NCI-H1694 (cell line): ENCODE measurements at regions not wholly inside any gene's neighbourhood (a gene's known extent, or its start where the extent isn't known, plus 50 kb on each side); places are given as distances from the start of the nearest gene placed in this dataset.

Experiments
- DNase-seq: peaks from one replicate; lab custom pipeline; 2025; lab: John Stamatoyannopoulos, UW

DNA sequence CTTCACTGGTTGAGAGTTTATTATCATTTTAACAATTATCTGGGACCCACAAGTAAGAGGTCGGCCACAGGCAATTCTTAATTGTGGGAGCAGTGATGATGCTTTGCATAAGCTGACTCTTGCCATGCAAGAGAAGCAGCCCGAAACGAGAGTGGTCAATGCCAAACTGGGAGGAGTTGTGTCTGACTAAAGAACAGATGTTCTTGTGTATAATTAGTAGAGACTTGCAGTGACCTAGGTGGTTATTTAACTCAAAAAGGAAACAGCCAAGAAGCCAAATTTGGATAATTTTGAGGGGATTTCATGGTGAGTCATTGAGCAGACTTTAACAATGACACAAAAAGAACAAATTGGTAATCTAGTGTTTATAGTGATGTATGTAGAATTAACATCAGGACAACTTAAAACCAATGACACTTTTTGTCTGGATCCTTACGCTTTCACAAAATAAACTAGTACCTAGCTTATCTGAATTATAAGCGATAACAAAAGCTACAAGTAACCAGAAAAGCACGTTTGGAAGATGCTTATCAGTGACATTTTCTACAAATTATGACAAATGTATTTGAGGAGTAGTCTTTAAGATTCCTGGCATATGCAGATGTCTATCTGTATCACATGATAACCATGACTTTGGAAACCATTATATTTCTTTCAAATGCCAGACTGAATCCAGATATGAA, 184.7 kb upstream of the DLGAP1 start:
- DNase-seq = peak; percentile 13

DNA sequence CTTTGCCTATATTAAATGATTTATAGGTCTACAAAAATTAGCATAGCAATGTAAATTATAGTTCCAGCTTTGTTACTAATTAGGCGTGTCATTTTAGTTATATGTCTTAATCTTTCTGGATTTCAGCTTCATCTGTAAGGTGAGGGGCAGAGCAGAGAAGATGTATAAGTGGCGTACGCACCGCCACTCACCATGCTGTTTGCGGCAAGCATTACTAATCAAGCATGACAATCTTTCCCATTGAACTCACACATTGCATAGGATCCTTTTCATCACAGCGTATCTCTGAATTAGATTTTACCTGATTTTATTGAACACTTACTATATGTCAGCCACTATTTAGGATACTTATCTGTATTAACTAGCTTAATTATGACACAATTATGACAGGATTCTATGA, 183.6 kb upstream of the DLGAP1 start:
- no peak for DNase-seq

DNA sequence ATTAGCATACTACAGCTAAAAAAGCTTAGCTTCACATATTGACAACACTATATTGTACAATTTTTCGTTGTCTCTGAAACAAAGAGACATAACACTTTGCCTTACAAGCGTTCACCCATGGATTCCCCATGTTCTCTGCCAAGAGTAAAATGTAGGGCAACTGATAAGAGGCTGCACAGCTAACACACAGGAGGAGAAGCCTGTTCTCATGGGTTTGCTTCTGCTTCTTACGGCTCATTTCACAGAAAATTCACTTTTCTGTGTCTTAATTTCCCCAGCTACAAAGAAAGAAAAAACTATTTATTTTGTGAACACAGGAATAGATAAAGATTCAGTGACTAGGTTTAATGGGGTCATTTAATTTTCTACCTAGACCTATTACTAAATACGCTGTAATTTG, 182.8 kb upstream of the DLGAP1 start:
- no peak for DNase-seq

DNA sequence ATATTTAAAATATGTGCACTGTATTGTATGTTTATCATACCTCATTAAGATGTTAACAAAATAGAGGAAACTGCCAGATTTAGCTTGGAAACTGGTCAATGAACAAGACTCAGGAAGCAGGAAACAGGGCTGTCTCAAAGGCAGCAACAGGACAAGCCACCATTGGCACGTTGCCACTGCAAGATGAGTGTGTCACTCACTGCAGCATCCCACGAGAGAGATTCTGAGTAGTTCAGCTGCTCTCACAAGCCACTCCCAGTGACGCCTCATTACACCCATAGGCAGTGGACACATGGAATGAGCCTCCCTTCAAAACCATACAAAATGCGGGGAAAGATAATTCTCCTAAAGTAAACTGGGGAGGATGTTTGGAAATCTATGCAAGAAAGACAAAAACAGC, 181.9 kb upstream of the DLGAP1 start:
- no peak for DNase-seq

DNA sequence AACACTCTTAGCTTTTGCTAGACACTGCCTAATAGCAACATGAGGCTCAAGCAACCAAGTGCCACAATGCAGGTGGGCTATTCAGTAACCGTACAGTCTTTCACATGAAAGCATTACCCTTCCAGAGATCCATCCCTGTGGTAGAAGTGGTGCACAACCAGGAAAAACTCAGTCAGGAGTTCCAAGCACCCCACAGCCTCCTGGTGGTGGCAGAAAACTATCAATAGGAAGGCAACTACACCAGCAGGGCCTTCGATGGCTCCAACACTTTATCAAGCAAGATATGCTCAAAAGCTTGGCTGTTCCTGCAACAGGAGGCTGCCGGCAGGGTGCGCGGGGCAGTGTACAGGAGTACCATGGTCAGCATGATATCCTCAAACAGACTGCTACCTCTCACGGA, 176.1 kb upstream of the DLGAP1 start:
- DNase-seq = no peak

DNA sequence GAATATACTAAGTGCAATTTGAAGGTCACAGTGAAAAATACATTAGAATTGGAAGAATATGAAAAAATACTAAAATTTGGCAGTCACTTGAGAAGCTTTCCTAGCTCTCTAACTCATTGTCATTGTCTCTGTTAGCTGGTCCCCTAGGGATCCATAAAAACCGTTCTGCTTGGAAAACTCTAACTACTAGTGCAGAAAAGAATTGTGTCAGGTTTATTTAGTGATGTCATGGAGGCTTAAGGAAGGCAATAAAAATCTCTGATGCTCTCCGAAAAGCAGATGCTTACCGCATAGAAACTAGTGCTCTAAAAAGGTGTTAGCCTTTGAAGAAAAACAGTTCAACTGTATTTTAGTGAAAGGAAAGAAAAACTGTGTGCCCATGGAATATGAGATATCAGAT, 150.1 kb upstream of the DLGAP1 start:
- no peak for DNase-seq

DNA sequence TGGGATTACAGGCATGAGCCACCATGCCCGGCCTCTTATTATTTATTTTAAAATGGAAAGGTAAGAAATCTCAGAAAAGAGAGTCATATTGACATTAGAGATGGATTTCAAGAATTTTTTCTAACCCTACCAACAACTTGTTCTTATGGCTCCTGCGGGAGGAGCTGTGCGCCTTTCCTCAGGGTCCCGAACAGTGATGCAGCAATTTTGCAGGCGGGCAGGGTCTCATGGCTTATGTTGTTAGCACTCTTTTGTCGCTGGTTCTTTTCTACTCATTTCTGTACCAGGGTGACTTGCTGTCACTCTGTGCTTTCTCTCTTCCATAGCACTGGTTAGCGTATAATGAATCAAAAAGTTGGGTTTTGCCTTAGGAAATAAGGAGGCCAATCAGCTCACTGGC, 148.8 kb upstream of the DLGAP1 start:
- DNase-seq = no peak

DNA sequence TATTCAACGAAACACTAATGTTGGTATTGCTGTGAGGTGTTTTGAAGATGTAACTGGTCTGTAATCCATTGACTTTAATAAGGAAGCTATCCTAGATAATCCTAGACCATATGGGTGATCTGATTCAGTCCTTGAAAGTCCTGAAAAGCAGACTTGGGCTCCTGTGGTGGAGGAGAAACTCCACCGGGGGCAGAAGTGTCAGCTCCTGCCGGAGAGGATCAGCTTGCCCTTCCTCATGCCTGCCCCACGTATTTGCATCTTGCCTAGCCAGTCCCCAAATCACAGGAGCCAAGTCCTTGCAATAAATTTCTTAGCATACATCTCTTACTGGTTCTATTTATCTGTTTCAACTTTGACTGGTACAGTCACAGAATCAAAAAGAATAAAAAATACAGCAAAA, 144.2 kb upstream of the DLGAP1 start:
- no peak for DNase-seq

DNA sequence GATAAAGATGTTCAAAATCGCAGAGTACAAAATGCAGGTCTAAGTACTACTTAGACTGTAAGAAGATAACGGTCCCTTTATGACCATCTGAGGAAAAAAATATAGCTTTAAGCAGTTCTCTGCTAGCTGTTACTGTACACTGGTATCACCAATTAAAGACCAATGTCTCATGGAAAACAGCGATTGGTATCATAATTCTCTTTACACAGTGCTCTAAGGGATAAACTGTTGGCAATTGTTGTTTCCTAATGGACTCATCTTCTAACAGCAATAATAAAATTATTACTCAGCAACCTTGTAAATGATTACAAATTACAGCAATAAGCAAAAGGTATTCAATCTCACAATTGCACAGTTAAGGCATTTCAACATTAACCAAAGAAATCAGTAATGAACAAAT, 142.2 kb upstream of the DLGAP1 start:
- DNase-seq = no peak

DNA sequence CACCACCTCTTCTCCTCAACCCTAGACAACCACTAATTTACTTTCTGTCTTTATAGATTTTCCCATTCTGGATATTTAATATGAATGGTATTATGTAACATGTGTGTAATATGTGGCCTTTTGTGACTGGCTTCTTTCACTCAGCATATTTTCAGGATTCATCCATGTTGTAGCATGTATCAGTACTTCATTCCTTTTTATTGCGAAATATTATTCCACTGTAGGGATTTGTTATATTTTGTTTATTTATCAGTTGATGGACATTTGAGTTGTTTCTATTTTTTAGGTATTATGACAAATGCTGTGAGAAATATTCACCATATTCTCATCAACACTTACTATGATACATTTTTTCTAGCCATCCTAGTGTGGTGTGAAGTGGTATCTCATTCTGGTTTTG, 138.8 kb upstream of the DLGAP1 start:
- DNase-seq = no peak

DNA sequence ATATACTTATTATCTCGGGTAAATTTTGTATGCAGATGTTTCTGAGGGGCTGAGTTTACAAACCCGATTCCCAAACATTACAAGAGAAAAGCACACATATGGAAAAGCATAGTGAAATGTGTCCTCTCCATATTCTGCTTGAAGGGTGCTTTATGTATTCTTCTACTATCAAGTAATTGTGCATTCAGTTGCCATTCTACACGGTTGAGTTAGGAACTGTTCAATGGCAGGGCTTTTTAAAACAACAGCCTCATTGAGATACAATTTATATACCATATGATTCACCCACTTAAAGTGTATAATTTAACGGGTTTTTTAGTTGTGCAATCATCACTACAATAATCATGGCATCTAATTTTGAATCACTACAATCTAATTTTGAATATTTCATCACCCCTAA, 138.4 kb upstream of the DLGAP1 start:
- DNase-seq = no peak

DNA sequence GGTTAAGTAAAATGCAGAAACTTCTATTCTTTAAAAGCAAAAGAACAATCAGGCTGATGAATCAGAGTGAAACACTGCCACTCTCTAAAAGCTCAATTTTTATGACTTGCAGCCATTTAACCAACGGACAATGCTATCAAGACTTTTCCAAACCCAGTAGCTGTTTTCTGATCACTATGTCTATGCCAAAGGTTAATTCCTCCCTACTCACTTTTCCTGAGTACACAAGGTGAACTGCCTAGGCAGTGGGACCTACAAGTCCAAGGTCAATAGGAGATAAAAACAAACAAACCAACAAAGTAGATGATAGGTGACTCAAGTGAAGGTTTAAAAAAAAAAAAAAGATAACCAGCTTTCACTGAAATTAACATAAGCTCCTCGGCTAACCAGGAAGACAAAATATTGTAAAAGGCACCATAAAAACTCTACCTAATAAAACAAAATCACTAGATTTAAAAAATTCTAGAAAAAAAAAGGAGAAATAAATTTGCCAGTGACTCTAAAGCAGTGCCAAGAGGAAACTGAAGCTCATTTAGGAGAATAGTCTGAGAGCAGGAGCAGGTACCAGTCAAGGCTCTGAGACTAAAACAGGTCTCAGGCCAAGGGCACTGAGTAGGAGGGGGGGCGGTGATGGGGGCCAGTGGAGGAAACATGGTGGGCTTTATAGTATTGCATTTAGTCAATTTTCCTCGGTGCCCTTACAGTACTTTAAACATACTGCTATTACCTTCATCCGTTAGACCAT, 134.1 kb upstream of the DLGAP1 start:
- DNase-seq = no peak

DNA sequence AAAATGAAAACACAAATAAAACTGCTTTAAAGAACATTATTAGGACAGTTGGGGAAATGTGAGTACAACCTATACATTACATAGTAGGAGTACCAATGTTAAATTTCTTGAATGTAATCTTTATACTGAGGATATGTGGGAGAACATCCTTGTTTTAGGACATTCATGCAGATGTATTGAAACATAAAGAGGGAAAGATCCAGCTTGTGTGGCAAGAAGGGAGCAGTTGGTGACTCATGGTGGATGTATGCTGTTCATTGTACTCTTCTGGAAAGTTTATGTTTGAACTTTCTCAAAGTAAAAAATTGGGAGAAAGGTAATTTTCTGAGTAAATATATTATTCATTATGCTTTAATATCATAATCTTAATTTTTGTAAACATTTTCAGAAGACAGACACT, 132.1 kb upstream of the DLGAP1 start:
- no peak for DNase-seq

DNA sequence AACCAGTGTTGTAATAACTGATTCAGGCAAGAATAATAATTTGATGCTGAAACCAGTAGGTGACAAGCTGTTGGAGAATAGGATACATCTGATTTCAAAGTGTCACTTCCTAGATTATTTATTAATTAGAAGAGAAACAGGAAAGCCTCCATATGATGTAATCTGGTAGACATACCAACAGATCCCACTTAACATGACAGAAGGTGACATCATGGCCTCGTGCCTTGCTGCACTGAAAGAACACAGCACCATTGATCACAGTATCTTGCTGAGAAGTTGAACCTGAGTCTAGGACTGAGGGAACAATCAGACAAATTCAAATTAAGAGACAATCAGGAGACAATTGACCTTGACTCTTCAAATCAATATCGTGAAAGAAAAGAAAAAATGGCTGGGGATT, 131.6 kb upstream of the DLGAP1 start:
- no peak for DNase-seq

DNA sequence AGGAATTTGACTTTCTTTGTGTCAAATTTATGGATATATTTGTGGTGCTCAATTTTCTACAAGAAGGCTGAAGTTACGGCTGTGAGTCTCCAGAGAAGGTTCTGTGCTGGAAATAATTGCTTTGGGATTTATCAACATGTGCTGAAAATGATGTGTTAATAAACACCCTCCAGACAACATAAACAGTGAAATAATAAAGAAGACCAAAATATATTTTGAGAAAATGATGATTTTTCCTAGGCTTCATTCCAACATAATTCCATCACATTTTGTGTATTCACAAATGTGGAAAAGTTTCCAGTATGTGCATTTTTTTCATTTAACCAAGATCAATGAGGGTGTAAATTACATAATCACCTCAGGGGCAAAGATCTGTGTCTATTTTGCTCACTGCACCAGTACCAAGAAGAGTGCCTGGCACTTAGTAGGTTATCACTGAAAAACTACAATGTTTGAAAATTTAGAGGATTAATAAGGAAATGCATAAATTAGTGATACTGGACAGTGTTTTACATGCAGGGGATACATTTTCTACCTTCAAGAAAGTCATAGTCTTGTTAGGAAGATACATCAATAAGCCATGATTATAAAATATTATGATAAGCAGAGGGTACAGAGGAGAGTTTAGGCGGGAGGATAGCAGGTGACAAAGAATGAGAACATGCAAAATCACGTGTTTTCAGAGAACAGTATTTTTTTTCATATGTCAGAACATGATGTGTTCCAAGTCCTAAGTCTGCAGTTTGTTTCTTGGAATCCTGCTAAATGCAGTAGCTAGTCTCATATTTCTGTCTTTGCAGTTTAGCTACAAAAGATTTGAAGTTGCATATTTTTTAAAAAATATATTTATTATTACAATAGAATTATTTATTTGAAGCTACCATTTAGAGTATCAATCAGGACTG, 127.6 kb upstream of the DLGAP1 start:
- DNase-seq = no peak

DNA sequence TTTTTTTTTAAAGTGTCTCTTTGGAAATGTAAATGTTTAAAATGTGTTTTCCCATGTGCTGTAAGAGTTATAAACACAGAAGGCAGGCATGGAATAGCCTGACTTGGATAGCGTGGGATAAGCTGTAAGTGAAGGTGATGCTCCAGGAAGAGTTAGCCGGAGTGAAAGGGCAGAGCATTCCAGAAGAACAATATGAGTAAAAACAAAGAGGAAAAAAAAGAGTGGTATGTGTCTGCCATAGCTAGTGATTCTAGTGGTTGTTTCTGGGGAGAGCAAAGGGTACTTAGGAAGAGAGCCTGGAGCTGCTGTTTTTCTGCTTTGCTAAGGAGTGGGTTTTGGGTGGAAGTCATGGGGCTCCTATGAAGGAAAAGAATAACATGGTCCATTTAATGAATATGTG, 126.9 kb upstream of the DLGAP1 start:
- DNase-seq = no peak

DNA sequence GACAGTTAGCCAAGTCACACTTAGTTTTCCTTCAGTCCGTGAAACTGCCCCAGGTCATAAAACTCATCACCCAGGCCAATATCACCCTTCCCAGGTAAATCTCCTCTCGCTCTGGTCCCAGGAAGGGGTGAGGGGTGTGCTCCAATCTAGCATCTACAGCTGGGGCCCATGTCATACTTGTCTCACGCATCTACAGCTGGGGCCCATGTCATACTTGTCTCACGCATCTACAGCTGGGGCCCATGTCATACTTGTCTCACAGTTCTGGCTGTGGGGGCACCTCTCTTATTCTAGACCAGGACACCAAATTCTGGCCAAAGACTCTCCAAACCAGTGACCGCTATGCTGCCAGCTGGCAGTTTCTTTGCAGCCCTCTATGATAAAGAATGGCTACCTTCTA, 123.3 kb upstream of the DLGAP1 start:
- DNase-seq = no peak

DNA sequence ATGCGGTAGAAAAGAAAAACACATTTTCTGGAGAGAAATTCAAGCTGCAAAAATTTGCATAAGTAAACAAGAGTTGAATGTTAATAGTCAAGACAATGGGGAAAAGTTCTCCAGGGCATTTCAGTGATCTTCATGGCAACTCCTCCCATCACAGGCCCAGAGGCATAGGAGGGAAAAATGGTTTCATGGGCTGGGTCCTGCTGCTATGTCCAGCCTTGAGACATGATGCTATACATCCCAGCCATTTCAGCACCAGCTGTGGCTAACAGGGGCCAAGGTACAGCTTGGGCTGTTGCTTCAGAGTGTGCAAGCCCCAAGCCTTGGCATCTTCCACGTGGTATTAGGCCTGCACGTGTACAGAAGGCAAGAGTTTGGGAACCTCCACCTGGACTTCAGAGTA, 118.6 kb upstream of the DLGAP1 start:
- no peak for DNase-seq

DNA sequence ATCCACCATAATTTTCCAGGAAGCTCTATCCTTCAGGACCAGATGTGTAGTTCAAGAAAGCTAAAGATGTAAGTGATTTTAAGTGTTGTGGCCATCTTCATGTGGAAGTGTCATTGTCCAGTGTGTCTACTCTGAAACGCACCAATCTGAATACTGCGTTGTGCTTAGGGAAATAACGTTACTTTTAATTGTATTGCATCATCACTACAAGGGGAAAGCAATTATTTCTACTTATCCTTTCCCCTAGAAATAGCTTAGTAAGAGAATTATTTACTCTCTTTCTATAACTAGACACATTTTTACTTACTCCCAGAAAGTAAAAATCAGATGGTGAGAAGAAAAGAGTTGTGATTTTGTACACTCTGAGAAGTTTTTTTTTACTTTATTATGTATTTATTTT, 102.4 kb upstream of the DLGAP1 start:
- DNase-seq = no peak

DNA sequence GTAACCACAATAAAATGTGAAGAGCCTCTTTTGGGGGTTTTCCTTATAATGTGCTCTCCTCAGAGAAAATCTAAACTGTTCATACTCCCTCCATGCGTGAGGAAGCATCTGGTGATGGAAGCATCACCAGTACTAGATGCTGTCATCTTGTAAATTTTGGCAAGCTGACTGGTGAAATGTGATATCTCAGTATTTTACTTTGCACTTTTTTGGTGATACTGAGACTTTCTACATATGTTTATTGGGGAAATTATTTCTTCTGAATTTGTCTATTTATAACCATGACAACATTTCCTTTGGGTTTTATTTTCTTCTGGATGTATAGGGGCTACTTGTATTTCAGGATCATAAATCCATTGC, 95.9 kb upstream of the DLGAP1 start:
- DNase-seq = peak; percentile 4

DNA sequence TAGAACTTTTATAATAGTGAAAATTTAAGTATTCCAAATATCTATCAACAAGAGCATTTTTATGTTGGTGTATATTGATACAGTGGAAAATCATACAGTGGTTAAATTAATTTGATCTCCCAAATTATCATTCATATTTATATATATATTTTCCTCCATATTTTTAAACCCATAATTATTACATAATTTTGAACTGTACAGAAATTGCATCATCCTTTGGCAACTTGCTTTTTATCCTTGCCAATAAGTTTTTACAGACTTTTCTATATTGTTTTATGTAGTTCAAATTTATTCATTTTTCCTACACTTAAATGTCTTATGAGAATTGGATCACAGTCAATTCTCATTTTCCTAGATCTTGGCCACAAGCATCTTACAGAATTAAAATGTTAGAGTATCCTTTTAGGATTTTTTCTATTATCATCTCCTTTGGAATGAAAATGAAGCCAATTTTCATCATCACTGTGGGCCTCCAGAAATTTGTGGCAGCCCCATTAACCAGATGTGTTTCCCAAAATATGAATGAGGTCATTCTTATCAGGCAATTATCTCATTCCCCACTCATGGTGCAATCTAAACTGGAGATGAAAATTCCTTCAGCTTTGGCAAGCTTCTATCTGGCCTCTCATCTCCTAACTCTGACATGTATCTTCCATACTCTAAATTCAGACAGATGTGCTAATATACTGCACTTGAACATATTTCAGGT, 94.2 kb upstream of the DLGAP1 start:
- DNase-seq = no peak

DNA sequence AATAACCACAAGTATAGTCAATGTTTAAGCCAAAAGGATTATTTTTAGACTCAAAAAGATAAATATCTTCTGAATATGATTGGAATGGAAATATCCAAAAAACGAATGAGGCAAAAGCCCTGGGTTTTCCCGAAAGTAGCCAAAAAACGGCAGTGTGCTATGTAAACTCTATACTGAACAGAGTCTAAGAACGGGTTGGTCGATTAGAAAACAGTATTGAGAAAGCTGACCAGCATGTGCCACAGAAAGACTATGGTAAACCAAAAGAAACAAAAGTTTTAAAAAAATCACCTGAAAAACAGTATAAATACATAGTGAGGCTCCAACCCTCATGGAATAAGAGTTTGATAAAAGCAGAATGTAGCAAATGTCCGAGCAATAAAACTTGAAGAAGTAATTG, 92.0 kb upstream of the DLGAP1 start:
- DNase-seq = no peak
